Right lung (tissue), 2 donors: ENCODE measurements at regions not wholly inside any gene's neighbourhood (a gene's known extent, or its start where the extent isn't known, plus 50 kb on each side); places are given as distances from the start of the nearest gene placed in this dataset.

ENCODE experiments used
- DNase-seq, 2 donors: peaks; one replicate each; pipeline ENCODE4 v3.0.0-alpha.2; 2013

DNA sequence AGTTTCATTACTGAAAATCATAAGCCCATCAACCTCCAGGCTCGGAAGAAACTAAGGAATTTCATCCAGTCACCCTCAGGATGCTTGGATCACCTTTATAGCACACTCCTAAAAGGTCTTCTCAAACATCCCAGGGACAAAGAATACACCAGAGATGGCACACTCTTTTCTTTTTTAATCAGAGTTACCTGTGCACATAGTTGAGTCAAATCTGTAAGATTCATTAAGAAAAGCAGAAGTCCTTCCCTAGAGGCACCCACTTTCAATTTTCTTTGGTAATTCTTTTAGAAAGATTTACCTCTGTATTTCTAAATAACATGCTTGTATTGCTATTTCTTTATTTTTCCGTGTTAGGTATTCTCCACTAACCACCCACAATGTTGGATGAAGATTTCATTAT lies 50.6 kb upstream of the IL6 start:
- no peak for DNase-seq

DNA sequence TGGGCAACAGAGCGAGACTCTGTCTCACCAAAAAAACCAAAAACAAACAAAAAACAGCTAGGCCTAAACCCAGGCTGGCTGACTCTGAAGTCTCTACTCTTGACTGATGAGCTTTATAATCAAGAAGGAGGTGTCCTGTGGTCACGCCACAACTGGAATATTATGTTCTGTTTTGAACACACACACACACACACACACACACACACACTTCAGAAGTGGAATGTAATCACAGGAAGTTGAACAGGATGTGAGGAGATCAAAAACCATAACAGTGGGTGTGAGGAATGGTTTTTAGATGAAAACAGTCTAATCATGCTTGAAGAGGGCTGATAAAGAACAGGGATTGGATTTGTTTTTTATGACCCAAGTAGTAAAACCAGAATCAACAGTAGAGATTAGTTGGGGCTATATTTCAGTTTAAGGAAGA lies 51.1 kb upstream of the IL6 start:
- DNase-seq: no peak

DNA sequence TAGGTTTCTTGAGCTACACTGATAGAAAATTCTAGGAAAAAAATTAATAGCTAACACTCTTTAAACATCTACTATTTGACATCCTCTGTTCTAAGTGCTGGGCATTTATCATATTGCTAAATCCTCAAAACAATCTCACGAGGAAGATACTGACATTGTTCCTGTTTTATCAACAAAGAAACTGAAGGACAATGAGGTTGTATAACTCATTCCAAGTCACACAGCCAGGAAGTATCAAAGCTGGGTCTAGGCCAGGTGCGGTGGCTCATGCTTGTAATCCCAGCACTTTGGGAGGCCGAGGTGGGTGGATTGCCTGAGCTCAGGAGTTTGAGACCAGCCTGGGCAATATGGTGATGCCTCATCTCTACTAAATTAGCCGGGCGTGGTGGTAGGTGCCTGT lies 51.6 kb upstream of the IL6 start:
- no peak for DNase-seq

DNA sequence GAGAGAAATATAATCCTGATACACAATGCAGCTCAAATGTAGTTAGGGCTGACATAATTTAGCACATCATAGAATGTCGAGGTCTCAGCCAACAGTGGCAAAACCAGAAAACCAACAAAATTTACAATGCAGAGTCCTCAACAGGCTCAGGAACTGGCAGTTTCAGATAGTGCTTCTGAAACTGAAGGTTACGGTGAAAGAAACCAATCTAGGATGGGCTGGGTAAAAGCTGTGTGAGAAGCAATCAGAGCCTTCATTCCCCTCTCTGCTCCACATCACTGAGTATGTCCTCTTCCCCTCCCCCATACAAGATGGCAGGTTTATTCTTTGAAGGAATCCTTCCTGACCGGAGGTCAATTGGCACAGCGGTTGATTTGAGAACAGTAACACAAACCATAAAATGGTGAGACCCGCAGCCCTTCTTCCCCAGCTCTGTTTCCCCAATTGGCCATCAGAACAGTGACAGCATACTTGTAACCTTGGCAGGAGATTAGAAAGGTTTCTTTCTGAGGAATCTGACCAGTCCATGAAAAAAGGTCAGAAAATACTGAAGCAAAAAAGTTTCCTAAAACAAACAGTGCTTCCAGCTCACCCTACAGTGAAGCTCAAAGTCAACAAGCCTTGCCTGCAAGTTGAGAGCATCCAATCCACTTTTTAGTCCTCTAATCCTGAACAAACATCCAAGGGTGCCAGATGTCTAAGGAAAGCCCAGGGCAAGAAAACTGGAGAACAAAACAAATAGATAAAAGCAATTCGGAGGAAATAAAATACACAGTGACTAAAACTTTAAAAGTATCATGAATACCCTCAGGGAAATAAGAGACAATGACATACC lies 53.9 kb upstream of the IL6 start:
- DNase-seq: no peak

DNA sequence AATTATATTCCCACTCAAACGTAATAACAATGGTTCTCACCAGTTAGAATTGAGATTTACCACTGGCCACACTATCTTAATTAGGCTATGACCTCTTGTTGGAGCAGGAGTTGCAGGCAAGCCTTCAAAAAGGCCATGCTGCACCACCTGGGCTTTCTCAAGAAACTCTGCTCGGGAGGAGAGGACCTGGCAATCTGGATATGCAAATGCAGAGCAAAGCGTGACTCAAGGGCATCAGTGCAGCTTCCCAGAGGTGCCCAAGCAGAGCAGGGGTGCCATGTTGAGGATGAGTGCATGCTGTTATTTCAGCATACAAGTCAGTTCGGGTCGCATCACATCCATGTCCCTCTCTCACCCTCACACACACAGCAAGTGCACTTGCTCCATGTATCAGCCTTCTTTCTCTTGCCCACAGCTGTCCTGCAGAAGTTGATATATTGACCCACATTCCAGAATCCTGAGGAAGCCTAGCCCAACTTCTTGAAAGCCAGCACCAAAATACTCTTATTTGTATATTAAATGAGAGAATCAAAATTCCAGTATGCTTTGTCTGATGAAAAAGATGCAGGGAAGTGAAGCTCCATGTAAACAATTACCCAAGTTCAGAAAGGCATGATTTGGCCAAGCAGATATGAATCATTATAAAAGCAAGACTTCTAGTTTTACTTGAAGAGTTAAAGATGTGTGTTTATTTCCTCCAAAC lies 55.7 kb upstream of the IL6 start:
- no peak for DNase-seq

DNA sequence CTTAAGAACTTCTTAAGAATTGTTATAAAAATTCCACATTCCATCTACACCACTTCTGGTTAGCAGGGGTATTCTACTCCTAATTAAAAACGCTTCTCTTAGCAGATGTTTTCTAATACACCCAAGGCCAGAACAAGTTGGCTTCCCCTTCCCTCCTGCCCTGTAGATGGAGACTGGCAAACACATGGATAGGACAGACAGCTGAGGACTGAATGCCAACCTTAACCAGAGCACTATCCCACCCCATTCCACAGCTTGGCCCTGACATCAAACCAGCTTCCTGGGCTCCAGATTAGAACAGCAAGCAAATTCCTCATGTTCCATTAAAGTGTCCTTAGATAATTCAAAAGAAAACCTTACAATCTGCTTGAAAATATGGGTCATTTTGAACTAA lies 56.6 kb upstream of the IL6 start:
- no peak for DNase-seq

DNA sequence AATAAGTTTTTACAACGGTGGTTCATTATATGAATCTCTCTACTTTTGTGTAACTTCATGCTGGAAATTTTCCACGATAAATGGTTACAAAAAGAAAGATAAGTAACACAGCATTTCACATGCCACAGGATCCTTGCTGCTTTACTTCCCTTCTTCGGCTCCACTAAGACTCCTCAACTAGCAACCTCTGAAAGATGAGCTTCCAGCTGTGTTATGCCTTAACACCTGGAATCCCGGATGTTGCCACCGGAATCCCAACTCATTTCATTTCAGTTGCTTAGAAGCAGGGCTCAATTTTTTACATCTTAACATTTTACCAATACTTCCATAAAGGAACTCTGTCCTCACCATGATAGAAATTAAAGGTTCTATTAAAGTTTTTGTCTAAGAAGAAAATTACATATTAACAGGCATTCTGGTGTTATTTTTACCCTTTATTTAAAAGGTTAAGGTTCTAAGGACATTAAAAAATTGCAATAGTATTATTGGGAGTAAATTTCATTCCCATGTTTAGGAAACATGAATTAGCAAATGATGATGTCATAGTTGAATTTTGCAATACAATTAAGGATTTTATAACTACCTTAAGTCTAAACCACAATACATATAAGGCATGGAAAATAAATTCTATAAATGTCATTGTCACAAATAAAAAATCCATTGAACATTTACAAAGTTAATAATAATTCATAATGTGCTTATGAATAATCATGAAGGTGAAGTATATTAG lies 57.1 kb upstream of the IL6 start:
- no peak for DNase-seq

DNA sequence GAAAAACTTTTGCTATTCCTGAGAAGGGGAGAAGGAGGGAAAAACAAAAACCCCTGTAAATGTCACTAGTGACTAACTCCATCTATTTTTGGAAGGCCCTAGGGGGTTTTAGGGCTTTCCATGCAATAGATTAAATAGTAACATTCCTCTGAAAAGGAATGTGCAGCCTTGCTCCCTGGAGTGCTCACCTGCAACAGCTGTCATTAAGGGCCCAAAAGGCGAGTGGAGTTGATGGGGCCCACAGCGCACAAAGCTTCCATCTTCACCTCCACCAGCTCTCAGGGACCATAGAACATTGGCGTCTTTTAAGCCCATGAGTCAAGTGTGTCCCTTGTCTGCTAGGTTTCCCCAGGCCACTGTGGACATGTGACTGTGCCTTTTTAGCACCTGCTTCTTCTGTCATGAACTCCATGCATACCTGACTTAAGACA lies 58.0 kb upstream of the IL6 start:
- DNase-seq: no peak

DNA sequence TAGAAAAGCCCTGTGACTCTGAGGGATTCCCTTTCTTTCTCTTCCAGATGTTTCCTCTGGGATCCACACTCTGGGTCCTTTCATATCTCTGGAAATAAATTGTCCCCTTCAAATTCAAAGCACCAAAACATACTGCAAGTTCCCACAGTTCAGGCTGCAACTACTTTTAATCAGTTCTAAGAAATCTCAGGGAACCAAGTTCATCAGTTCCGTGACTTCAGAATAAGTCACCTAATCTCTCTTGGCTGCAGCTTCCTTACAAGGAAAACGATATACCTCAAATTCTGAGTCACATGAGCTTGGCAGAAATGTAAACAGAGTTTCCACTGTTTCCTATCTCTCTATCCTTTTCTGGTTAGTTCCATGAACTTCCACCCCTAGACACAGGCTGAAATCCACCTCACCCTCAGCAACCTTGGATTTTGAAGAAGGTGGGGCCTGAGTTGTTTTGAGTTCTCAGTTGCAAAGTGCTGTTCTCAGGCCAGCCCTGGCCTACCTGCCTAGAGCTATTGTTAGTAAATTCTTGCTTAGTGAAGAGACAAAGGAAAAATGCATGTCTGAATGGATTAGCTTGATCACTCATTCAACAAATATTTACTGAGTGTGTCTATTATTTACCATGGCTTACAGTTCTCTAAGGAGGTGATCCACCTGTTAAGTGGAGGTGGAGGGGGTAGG lies 59.3 kb upstream of the IL6 start:
- no peak for DNase-seq

DNA sequence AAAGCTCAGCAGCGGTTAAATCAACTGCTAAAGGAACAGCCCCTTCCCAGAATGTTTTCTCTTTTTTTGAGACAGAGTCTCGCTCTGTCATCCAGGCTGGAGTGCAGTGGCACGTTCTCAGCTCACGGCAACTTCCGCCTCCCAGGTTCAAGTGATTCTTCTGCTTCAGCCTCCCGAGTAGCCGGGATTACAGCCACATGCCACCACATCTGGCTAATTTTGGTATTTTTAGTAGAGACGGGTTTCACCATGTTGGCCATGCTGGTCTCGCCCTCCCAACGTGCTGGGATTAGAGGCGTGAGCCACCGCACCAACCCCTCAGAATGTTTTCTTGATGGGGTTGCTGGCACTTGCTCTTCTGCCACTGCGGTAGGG lies 59.8 kb upstream of the IL6 start:
- no peak for DNase-seq

DNA sequence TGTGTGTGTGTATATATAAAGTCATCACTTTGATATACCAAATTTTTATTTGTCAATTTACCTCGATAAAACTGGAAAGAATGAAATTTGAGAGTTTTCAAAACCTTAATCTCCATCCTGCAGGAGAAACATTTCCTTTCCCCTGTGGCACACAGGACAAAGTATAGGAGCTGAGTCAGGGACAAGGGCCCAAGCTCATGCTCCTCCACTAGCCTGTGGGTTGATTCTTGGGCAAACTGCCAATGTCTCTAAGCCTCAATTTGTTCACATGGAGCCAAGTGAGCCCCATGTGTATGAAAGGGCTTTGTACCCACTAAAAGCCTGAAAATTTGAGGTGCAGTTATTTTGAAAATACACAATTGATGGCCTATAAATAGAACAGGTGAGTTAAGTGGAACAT lies 60.3 kb upstream of the IL6 start:
- DNase-seq: no peak

DNA sequence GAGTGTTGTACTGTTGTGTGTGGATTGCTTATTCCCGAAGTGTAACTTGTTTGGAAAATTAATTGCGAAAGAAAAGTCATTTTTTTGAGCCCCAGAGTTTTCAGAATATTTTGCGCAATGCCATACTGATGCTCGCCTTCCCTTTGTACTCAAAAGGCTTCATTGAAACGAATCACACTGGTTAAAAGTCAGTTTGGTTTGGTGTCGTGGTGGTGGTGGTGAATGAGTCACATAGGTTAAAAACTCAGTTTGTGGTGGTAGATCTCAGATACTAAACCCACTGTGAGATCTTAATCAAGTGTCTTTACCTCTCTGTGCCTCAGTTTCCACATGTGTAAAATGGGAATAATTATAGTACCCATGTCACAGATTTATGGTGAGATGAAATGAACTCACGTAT lies 61.1 kb upstream of the IL6 start:
- no peak for DNase-seq

DNA sequence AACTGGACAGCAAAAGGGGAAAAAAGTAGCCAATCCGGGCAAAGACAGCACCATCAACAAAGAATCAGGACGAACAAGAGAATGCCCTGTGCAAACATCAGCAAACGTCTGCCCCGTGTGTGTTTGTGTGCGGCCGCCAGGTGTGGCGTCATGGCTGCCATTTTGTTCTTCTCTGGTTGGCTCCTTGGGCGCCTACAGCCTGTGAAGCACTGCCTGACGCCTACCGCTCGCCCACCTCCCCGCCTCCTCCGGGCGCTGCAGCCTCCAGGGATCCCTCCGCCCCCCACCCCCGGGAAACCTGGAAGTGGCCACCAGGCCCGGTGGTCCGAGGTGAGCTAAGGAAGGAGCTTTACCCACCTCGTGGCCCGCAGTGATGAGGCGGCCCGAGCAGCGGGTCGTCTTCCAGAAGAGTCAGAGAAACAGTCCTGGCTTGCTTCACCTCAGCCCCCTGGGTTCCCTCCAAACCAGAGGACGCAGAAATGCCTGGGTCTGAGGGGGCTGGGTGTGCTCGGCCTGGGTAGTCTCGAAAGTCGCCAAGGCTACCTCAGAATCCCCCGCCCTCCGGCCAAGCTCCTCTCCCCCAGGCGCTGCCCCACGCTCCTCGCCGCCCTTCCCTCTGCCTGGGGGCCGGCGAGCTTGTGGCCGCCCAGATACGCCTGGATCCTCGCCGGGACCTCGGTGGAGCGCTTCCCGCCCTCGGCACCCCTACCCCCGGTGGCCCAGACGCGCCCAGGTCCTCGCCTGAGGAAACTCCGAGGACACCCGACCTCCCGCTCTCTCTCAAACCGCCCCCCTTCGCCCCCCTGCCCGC lies 61.8 kb upstream of the IL6 start:
- no peak for DNase-seq

DNA sequence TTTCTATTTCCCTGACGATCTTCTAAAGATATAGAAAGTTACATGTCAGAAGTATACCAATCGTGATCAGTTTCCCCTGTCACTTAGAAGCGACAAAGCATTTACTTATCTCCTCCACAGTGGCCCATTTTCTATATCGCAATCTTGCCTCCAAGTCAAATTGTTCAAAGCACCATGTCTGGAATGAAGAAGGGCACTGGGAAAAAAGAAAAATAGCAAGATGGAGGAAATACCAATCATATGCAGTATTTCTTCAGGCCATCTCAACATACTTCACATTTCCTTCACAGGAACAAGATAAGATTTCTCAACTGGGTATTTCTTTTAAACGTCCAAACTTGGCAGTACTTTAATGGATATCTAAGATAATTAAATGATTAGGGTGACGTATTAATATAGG lies 63.3 kb upstream of the IL6 start:
- no peak for DNase-seq

DNA sequence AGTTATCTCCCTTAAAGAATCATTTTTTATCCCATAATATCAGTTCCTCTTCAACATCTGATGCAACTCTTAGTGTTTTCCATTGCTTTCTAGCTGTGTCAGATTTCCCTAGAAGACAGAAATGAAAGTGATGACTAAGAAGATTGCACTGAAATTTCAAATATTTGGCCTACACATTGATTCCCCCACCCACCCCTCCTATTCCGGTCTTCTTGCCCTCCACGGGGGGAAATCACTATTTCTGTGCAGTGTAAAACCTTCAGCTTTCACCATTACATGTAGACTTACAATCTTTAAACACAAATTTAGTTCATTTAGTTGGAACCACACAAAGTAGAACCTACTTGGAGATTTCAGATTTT lies 63.7 kb upstream of the IL6 start:
- no peak for DNase-seq

DNA sequence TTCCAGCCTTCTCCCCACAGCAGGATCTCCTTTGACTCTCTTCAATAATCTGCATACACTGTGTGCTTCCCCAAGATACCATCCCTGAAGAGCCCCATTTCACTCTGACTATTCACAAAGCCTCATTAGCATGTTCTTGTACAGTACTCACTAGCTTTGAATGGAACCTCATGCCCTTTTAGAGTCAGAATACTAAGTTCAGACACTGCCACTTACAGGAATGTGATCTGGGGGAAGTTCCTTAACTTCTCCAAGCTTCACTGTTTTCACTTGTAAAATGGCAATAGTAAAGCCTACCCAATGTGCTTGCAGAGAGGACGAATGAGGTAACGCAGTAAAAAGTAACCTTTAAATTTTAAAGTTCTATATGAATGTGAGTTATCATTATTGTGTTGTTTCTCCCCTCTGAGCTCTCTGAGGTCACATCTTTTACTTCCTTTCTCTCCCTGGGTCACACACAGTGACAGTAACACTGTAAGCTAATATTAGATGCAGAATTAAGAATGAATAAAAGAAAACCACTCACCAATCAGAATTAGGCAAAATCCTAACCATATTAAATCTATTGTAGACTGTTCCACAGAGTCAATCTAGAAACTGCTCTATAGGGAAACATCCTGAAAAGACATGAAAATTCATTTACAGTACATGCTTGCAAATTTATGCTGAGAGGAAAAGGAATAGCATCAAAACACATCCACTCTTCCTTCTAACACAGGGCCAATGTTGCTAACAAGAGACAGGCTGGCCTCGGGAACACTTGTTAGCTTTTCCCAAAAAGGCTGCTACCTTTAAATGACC lies 64.2 kb upstream of the IL6 start:
- no peak for DNase-seq

DNA sequence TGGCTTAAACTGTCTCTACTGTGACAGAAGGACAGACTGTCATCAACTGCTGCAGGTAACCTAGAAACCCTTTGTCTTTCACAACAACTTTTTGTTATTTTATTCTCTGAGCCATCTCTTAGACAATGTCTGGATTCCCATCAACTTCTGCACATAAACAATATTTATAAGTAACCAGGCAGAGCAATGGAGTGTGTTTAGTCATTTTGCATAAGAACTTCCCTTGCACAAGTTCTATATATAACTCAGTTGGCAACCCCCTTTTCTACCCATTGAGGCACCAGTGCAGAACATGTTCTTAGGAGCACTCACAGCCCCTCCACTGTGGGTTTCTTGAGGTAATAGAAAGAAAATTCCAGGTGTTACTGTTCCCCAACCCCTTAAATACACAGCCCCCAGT lies 65.0 kb upstream of the IL6 start:
- DNase-seq: no peak

DNA sequence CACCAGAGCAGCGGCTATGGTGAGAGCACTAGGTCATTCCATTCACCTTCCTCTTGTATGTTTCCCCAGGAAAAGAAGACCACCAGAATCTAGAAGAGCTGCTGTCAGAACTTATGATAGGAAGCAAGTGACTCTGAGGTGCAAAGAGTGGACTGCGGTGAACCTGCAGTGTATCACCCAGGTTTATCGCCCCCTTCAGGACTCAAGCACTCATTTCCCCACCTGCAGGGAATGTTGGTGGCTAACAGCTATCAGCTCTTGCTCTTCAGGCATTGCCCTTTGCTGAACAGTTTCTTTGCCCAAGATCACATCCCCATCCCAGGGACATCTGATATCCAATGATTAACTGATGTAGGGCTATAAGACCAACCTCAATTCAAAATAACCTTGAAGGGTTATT lies 66.3 kb upstream of the IL6 start:
- DNase-seq: no peak

DNA sequence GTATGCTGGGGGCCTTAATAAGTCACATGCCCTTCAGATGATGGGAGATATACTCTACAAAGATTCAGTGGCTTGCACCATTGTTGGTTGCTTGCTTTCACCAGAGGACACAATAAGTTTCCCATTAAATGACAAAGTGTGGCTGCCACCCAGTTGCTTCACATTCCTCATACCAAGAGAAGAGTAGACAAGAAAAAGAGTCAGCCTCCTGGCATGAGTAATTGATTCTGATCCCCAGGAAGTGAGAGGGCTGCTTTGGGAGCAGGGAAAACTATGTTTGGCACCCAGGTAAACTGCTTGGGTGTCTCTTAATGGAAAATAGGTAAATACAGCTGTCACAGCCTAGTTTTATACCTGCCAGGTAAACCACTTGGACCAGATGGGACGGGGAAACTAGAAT lies 66.7 kb upstream of the IL6 start:
- no peak for DNase-seq

DNA sequence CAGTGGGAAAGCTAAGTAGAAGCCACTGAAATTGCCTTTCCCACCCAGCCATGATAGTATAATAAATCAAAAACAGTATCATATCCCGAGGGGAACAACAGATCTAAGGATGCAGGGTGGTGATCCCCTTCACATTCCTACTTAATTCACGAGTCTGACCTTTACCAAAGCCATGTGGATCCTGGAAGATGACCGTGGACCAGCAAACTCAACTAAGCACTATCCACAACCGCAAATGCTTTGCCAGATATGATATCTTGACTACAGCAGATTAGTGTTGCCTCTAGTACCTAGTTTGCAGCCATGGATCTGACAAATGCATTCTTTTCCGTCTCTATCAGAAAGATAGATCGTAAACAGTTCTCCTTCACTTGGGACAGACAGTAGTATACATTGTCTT lies 67.3 kb upstream of the IL6 start:
- DNase-seq: no peak

DNA sequence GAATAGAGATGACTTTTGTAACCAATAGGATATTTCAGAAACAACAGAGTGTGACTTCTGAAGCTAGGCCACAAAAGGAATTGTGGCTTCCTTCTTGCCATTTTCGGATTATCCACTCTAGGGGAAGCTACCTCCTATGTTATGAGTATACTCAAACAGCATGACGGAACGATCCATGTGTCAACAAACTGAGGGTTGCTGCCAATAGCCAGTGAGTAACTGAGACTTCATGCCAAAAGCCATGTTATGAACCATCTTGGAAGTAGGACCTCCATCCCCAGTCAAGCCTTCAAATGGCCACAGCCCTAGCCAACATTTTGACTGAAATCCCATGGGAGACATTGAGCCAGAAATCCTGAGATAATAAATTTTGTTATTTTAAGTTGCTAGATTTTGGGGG lies 69.0 kb upstream of the IL6 start:
- no peak for DNase-seq
